Hepatic stellate cell (primary cell): ENCODE measurements at regions not wholly inside any gene's neighbourhood (a gene's known extent, or its start where the extent isn't known, plus 50 kb on each side); places are given as distances from the start of the nearest gene placed in this dataset.

Source experiments
- DNase-seq: peaks from one replicate; pipeline ENCODE4 v3.0.0; 2011; ENCODE audit warnings: low spot score

- peak; percentile 85 for DNase-seq
Observed at GRCh38 chr3:72155391-72156064, 370.6 kb upstream of the PROK2 start.

GRCh38 chr3:72154391-72155335, 369.7 kb upstream of the PROK2 start:
- no peak for DNase-seq

GRCh38 chr3:72153477-72154314, 368.7 kb upstream of the PROK2 start:
- no peak for DNase-seq

- DNase-seq: no peak
Observed at GRCh38 chr3:72152551-72153476, 367.9 kb upstream of the PROK2 start.

GRCh38 chr3:72151465-72152238, 366.7 kb upstream of the PROK2 start:
- DNase-seq: no peak

- DNase-seq: no peak
Observed at GRCh38 chr3:72150634-72151412, 365.9 kb upstream of the PROK2 start.

GRCh38 chr3:72149645-72150300, 364.8 kb upstream of the PROK2 start:
- DNase-seq: no peak

GRCh38 chr3:72147600-72147999, 362.7 kb upstream of the PROK2 start:
- no peak for DNase-seq

GRCh38 chr3:72145506-72146380, 360.8 kb upstream of the PROK2 start:
- DNase-seq: no peak

- DNase-seq: no peak
Observed at GRCh38 chr3:72144773-72145505, 360.0 kb upstream of the PROK2 start.

GRCh38 chr3:72143966-72144717, 359.2 kb upstream of the PROK2 start:
- no peak for DNase-seq

GRCh38 chr3:72143322-72143721, 358.4 kb upstream of the PROK2 start:
- DNase-seq: no peak

- no peak for DNase-seq
Observed at GRCh38 chr3:72142028-72142427, 357.1 kb upstream of the PROK2 start.

- DNase-seq: no peak
Observed at GRCh38 chr3:72141264-72141663, 356.3 kb upstream of the PROK2 start.

GRCh38 chr3:72139316-72139715, 354.4 kb upstream of the PROK2 start:
- no peak for DNase-seq
